ENCODE measurements at regions not wholly inside any gene's neighbourhood (a gene's known extent, or its start where the extent isn't known, plus 50 kb on each side); places are given as distances from the start of the nearest gene placed in this dataset.
"Not testable (repeated sequence)": the region's sequence is repeated elsewhere in the genome, so short reads cannot be mapped to it uniquely, and the experiment has no call there.

- in situ Hi-C loops (cut with MboI; ENCODE audit: low sequenced_read_pairs) = no loop called here
Measured at GRCh38 chr6:141463237-141463977, 669.3 kb upstream of the GJE1 start.

GRCh38 chr6:141460743-141461484 lies 671.8 kb upstream of the GJE1 start:
- in situ Hi-C loops (cut with MboI; ENCODE audit: low sequenced_read_pairs) = no loop called here

GRCh38 chr6:141460245-141460644 lies 672.5 kb upstream of the GJE1 start:
- in situ Hi-C loops (cut with MboI; ENCODE audit: low sequenced_read_pairs) = not testable (repeated sequence)

DNA sequence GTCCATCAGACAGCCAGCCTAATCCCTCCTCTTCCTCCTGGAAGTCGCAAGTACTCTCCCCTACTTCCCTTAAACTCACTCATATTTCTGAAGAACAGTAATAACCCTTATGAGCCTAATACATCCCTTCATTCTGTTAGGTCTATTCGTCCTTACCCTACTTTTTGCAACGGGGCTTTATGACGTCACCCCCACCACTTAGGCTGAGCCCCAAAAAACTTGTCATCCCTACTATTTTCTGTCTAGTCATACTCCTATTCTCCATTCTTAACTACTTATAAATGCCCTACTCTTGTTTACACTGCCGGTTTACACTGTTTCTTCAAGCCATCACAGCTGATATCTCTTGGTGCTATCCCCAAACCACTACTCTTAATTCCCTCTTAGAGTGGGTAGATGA lies 674.7 kb upstream of the GJE1 start:
- in situ Hi-C loops (cut with MboI; ENCODE audit: low sequenced_read_pairs) = not testable (repeated sequence)

GRCh38 chr6:141452354-141452686 lies 680.4 kb upstream of the GJE1 start:
- in situ Hi-C loops (cut with MboI; ENCODE audit: low sequenced_read_pairs) = no loop called here

DNA sequence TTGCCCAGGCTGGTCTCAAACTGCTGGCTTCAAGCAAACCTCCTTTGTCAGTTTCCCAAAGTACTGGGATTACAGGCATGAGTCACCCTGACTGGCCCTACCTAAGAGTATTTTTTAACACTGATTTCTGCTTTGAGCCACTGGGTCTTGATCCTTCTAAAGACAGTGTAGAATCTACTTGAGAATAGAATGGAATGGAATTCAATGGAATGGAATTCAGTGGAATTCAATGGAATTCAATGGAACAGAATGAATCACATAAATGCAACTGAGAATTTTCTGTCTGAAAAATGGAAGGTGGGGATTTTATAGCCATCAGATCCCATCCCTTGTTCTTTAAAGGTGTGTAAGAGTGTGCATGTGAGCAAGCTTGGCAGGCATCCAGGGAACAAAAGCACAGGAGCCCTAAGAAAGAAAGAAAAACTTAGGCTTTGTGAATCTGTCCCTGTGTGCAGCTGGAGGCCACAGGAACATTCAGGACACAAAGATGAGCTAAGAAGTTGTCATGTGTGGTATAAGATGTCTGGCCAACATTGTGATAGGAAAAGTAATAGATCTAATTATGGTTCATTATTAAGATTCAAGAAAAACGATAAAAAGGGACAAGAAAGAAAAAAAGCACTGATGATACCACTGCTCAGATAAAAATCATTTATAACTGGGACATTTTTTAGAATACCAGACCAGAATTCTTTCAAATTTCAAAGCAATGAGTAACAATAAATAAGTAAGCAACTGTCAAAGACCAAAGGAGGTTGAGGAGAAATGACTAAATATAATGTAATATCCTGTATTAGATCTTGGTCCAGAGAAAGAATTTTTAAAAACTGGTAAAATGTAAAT lies 681.0 kb upstream of the GJE1 start:
- in situ Hi-C loops (cut with MboI; ENCODE audit: low sequenced_read_pairs) = no loop called here

DNA sequence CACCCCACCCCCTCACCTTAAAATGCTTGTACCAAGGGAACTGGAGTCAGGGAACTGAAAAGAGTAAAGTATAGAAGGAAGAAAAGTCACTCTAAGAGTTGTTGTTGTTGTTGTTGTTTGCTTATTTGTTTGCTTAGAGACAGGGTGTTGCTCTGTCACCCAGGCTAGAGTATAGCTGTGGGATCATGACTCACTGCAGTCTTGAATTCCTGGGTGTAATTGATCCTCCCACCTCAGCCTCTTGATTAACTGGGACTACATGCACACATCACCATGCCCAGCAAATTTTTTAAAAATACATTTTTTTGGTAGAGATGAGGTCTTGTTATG lies 681.6 kb upstream of the GJE1 start:
- in situ Hi-C loops (cut with MboI; ENCODE audit: low sequenced_read_pairs) = no loop called here

- in situ Hi-C loops (cut with MboI; ENCODE audit: low sequenced_read_pairs) = no loop called here
Measured at GRCh38 chr6:141445928-141446628, 686.6 kb upstream of the GJE1 start.

DNA sequence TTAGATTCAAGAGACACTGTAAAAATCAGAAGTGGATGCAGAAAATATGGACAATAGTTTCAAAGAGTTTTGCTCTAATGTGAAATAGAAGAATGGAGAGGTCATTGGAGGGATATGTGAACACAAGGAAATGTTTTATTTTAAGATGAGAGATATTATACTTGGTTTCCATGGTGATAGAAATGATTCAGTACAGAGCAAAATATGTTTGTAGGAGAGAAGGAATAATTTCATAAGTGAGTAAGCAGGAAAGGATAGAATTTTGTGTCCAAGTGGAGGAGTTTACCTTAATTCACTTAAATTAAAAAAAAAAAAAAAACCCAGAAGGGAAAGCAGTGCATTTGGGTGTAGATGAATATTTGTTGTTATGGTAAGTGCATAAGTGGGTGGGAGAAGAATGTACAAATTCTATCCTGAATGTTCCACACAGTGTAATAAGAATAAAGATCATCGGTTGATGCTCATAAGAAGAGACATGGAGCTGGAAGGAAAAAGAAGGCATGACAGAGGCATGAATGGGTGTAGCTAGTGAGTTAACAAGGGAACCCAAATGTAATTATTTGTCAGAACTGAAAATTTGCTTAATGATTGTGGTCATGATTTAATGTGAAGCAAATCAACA lies 688.9 kb upstream of the GJE1 start:
- in situ Hi-C loops (cut with MboI; ENCODE audit: low sequenced_read_pairs) = no loop called here

DNA sequence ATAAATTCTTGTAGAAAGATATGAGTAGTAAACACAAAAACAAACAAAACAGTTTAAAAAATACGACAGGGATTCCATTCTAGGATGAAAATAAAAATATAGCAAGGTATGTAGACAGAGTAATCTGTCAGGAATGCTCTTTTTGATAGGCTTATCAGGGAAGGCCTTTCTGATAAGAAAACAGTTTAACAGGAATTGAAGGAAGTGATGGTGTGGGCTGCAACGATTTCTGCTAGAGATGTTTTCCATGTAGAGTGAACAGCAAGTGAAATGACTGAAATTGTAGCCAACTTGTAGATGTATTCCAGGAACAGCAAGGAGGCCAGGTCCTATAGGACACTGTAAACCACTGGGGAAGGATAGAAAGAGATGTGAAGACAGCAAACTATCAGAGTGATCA lies 689.7 kb upstream of the GJE1 start:
- in situ Hi-C loops (cut with MboI; ENCODE audit: low sequenced_read_pairs) = no loop called here

GRCh38 chr6:141439513-141439912 lies 693.2 kb upstream of the GJE1 start:
- in situ Hi-C loops (cut with MboI; ENCODE audit: low sequenced_read_pairs) = no loop called here

- in situ Hi-C loops (cut with MboI; ENCODE audit: low sequenced_read_pairs) = no loop called here
Measured at GRCh38 chr6:141437685-141438084, 695.0 kb upstream of the GJE1 start.

DNA sequence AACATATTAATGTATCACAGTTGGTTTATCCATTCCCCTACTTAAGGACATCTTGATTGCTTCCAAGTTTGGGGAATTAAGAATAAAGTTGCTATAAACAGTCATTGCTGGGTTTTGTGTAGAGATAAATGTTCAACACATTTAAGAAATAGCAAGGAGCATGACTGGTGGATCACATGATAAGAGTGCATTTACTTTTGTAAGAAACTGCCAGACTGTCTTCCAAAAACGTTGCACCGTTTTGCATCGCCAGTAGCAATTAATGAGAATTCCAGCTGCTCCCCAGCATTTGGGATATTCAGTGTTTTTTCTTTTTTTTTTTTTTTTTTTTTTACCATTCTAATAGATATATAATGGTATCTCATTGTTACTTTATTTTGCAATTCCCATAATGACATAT lies 695.7 kb upstream of the GJE1 start:
- in situ Hi-C loops (cut with MboI; ENCODE audit: low sequenced_read_pairs) = no loop called here

DNA sequence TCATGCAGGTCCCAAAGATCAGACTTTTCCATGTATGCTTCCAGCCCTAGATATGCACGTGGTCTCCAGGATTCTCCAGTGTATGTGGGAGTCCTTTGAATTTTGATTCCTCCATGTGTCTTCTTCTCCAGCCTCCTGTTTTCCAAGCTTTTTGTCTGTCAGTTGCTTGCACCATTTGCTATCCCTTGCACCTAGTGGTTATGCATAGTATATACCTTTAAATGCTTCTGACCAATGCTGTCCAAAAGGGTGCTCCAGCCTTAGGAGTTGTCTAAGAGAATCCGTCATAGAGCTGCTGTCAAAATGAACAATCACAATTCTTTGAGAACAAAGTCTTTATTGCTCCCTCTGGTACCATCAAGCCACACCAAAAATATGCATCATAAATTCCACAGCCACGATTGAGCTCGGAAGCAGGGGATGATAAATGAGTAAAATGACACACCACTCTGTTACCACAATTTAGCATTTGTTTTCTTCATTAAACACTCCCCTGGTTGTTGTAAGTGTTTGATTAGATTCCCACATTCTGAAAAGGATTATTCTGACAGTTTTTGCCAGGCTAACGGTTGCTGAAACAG lies 706.2 kb upstream of the GJE1 start:
- in situ Hi-C loops (cut with MboI; ENCODE audit: low sequenced_read_pairs) = no loop called here

DNA sequence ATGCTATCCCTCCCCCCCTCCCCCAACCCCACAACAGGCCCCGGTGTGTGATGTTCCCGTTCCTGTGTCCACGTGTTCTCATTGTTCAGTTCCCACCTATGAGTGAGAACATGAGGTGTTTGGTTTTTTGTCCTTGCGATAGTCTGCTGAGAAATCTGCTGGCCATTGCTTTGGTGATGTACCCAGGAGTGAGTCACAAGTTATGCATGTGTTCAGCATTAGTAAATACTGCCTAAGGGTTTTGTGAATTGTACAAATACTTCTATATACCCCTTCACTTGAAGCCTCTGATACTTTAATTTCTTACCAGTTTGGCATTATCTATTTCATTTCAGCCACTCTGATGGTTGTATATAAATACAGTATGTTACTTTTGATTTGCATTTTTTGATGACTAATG lies 711.3 kb upstream of the GJE1 start:
- in situ Hi-C loops (cut with MboI; ENCODE audit: low sequenced_read_pairs) = no loop called here

DNA sequence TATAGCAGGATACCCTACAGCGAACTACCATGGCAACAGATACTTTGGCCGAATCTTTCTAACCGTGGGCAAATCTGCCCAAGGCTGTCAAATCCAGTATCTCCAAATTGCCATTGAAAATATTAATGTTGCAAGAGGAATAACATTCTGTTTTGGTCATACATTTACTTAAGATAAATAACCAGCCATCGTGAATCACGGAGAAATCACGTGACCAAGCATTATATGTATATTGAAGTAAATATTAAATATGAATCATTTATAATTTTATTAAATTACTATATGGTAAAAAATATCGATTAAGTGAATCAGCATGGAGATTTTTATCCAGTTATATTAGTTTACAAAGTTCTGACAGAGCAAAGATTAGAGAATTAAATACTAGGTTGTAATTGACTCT lies 714.6 kb upstream of the GJE1 start:
- in situ Hi-C loops (cut with MboI; ENCODE audit: low sequenced_read_pairs) = no loop called here

DNA sequence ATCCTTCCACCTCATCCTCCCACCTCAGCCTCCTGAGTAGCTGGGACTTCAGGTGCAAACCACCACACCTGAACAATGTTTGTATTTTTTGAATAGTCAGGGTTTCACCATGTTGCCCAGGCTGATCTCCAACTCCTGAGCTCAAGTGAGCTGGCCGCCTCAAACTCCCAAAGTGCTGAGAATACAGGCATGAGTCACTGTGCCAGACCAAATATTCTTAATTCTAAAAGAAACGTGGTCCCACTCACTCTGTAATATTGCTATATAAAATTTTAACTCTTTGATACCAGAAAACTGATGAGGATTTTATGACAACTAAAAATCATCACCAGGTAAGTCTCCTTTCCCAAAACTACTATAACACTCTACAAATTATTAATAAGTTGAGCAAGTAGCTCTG lies 716.8 kb upstream of the GJE1 start:
- in situ Hi-C loops (cut with MboI; ENCODE audit: low sequenced_read_pairs) = no loop called here

- in situ Hi-C loops (cut with MboI; ENCODE audit: low sequenced_read_pairs) = no loop called here
Measured at GRCh38 chr6:141413196-141413595, 719.5 kb upstream of the GJE1 start.

GRCh38 chr6:141406761-141407160 lies 726.0 kb upstream of the GJE1 start:
- in situ Hi-C loops (cut with MboI; ENCODE audit: low sequenced_read_pairs) = no loop called here

DNA sequence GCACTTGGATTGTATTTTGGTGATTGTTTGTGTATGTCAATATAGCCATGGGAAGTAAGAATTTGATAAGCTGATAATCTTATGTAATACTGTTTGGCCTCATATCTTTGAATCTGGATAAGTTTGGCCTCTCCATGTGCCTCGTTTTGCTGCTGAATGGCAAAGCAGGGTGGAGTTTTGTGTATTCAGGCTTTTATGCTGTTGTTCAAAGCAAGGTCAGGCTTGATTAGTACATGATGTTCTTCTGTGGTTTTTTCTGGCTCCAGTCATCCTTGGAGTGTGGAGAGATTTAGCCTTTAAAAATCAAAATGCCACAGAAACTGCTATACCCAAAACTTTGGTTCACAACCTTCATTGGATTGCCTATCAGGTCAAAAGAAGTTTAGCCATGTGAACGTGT lies 728.9 kb upstream of the GJE1 start:
- in situ Hi-C loops (cut with MboI; ENCODE audit: low sequenced_read_pairs) = no loop called here

- in situ Hi-C loops (cut with MboI; ENCODE audit: low sequenced_read_pairs) = no loop called here
Measured at GRCh38 chr6:141403103-141403502, 729.6 kb upstream of the GJE1 start.
